ENCODE measurements at regions not wholly inside any gene's neighbourhood (a gene's known extent, or its start where the extent isn't known, plus 50 kb on each side); places are given as distances from the start of the nearest gene placed in this dataset.

DNA sequence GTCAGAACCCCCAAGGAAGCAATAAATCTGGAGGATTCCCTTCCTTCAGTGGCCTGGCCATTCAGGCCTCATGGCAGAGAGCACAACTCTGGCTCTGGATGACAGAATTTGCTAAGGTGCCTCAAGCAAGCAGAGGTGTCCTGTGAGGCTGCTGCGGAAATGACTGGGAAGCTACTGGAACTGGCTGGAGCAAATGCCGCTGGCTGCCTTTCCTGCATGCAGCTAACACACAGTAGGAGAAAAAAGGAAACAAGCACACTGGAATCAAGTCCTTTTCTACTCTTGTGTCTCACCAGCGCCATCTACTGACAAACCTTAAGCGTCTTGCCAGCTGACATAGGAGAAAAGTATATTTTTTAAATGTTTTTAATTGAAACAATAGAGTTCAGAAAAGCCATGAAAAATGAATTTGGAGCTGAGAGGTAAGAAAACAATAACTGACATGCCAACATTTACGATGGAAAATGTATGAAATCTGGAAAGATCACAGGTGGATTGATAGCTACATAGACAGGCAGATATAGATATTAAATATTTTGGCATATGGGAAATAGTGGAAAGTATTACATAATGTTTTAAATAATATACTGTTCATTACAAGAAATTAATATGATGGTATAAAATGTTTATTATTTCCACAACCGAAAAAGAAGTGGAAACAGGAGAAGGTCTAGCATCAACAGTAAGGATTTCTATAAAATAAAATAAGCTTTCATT is 951.6 kb downstream of the ANKRD7 start:
- no peak overlapping the region for H3K27ac Mint-ChIP-seq
- POLR2A ChIA-PET: no interaction called here
- no peaks in the 10 kb centered on the region for H3K27me3 Mint-ChIP-seq
- no peaks in the 10 kb centered on the region for H3K9me3 Mint-ChIP-seq
- no peaks in the 10 kb centered on the region for H3K36me3 Mint-ChIP-seq (ENCODE audit: low read depth)
- H3K4me3 Mint-ChIP-seq: no peak overlapping the region
- CTCF ChIA-PET: interaction anchor here (1.0 kb wide), 1 partner anchor 916 kb away, joined by 3 read pairs; no protein-coding TSS in a partner anchor
- H3K4me1 Mint-ChIP-seq: no peaks in the 10 kb centered on the region
- ATAC-seq (ENCODE audit: low read depth) (no peak), DNase-seq (no peak)
- TF ChIP-seq, protein P1, sequence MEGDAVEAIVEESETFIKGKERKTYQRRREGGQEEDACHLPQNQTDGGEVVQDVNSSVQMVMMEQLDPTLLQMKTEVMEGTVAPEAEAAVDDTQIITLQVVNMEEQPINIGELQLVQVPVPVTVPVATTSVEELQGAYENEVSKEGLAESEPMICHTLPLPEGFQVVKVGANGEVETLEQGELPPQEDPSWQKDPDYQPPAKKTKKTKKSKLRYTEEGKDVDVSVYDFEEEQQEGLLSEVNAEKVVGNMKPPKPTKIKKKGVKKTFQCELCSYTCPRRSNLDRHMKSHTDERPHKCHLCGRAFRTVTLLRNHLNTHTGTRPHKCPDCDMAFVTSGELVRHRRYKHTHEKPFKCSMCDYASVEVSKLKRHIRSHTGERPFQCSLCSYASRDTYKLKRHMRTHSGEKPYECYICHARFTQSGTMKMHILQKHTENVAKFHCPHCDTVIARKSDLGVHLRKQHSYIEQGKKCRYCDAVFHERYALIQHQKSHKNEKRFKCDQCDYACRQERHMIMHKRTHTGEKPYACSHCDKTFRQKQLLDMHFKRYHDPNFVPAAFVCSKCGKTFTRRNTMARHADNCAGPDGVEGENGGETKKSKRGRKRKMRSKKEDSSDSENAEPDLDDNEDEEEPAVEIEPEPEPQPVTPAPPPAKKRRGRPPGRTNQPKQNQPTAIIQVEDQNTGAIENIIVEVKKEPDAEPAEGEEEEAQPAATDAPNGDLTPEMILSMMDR (IDR thresholded peaks at IDR 0.05): no peak
- intact Hi-C loops (cut with micrococcal nuclease): no loop called here

- H3K27ac Mint-ChIP-seq: no peak overlapping the region
- CTCF ChIA-PET: no interaction called here
- H3K4me3 Mint-ChIP-seq: no peak overlapping the region
- H3K27me3 Mint-ChIP-seq: no peaks in the 10 kb centered on the region
- no peaks in the 10 kb centered on the region for H3K36me3 Mint-ChIP-seq (ENCODE audit: low read depth)
- TF ChIP-seq, protein P1 (IDR thresholded peaks at IDR 0.05): no peak
- no peaks in the 10 kb centered on the region for H3K4me1 Mint-ChIP-seq
- ATAC-seq (ENCODE audit: low read depth) (no peak), DNase-seq (no peak)
- POLR2A ChIA-PET: no interaction called here
- intact Hi-C loops (cut with micrococcal nuclease): no loop called here
- H3K9me3 Mint-ChIP-seq: no peaks in the 10 kb centered on the region
These were observed 953.4 kb downstream of the ANKRD7 start for GRCh38 chr7:119177863-119178262.

DNA sequence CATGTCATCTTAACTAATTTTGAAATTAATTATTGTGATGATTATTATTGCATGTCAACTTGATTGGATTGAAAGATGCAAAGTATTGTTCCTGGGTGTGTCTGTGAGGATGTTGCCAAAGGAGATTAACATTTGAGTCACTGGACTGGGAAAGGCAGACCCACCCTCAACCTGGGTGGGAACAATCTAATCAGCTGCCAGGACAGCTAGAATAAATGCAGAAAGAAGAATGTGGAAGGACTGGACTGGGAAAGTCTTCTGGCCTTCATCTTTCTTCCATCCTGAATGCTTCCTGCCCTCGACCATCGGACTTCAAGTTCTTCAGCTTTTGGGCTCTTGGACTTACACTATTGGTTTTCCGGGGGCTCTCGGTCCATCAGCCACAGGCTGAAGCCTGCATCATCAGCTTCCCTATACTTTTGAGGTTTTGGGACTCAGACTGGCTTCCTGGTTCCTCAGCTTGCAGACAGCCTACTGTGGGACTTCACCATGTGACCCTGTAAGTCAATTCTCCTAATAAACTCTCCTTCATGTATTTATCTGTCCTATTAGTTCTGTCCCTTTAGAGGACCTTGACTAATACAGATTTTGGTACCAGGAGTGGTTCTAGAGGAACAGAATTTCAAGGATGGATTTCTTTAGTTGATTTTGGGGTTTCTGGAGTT is 959.8 kb downstream of the ANKRD7 start:
- no peaks in the 10 kb centered on the region for H3K36me3 Mint-ChIP-seq (ENCODE audit: low read depth)
- ChIA-PET CTCF (no interaction called here), POLR2A (no interaction called here)
- H3K27me3 Mint-ChIP-seq: no peaks in the 10 kb centered on the region
- DNase-seq (no peak), ATAC-seq (ENCODE audit: low read depth) (no peak)
- H3K9me3 Mint-ChIP-seq: no peaks in the 10 kb centered on the region
- TF ChIP-seq, protein P1 (IDR thresholded peaks at IDR 0.05): no peak
- no peak overlapping the region for H3K27ac Mint-ChIP-seq
- intact Hi-C loops (cut with micrococcal nuclease): no loop called here
- H3K4me3 Mint-ChIP-seq: no peak overlapping the region
- H3K4me1 Mint-ChIP-seq: no peaks in the 10 kb centered on the region

- H3K4me1 Mint-ChIP-seq: no peaks in the 10 kb centered on the region
- TF ChIP-seq, protein P1 (IDR thresholded peaks at IDR 0.05): no peak
- no peak overlapping the region for H3K27ac Mint-ChIP-seq
- DNase-seq (no peak), ATAC-seq (ENCODE audit: low read depth) (no peak)
- H3K4me3 Mint-ChIP-seq: no peak overlapping the region
- CTCF ChIA-PET: no interaction called here
- no peaks in the 10 kb centered on the region for H3K27me3 Mint-ChIP-seq
- H3K9me3 Mint-ChIP-seq: peaks cover 7% of the 10 kb centered on the region
- POLR2A ChIA-PET: no interaction called here
- intact Hi-C loops (cut with micrococcal nuclease): no loop called here
- no peaks in the 10 kb centered on the region for H3K36me3 Mint-ChIP-seq (ENCODE audit: low read depth)
These were observed 971.7 kb downstream of the ANKRD7 start for GRCh38 chr7:119196183-119196582.

- Mint-ChIP-seq H3K27me3 (no peaks in the 10 kb centered on the region), H3K9me3 (peaks cover 7% of the 10 kb centered on the region), H3K4me3 (no peak overlapping the region), H3K36me3 (ENCODE audit: low read depth) (no peaks in the 10 kb centered on the region), H3K27ac (no peak overlapping the region), H3K4me1 (no peaks in the 10 kb centered on the region)
- ChIA-PET POLR2A (no interaction called here), CTCF (no interaction called here)
- TF ChIP-seq, protein P1 (IDR thresholded peaks at IDR 0.05): no peak
- intact Hi-C loops (cut with micrococcal nuclease): no loop called here
- no peak for ATAC-seq (ENCODE audit: low read depth)
- no peak for DNase-seq
These were observed 972.8 kb downstream of the ANKRD7 start for GRCh38 chr7:119197172-119197876.
